NCI-H526 treated with DMSO at 0.1 percent for 48 hours (cell line): ENCODE measurements at regions not wholly inside any gene's neighbourhood (a gene's known extent, or its start where the extent isn't known, plus 50 kb on each side); places are given as distances from the start of the nearest gene placed in this dataset.
"Not testable (repeated sequence)": the region's sequence is repeated elsewhere in the genome, so short reads cannot be mapped to it uniquely, and the experiment has no call there.

ENCODE experiments used
- DNase-seq: peaks from one replicate; lab custom pipeline; 2025; lab: John Stamatoyannopoulos, UW

- DNase-seq, result not testable (repeated sequence)
Measured at GRCh38 chrX:152507168-152507567, 56.1 kb upstream of the GABRA3 start.

GRCh38 chrX:152520653-152521052 lies 69.5 kb upstream of the GABRA3 start:
- DNase-seq, result no peak

GRCh38 chrX:152528193-152528592 lies 77.1 kb upstream of the GABRA3 start:
- no peak for DNase-seq

GRCh38 chrX:152530967-152531366 lies 79.9 kb upstream of the GABRA3 start:
- DNase-seq, result no peak

- peak; percentile 70 for DNase-seq
Measured at GRCh38 chrX:152537373-152537772, 86.3 kb upstream of the GABRA3 start.

GRCh38 chrX:152573866-152574265 lies 63.8 kb upstream of the GABRQ start:
- DNase-seq, result no peak

- no peak for DNase-seq
Measured at GRCh38 chrX:152575331-152575730, 62.4 kb upstream of the GABRQ start.

- DNase-seq, result not testable (repeated sequence)
Measured at GRCh38 chrX:152587523-152587922, 50.2 kb upstream of the GABRQ start.
